Left lobe of liver (tissue), 2 donors: ENCODE measurements at regions not wholly inside any gene's neighbourhood (a gene's known extent, or its start where the extent isn't known, plus 50 kb on each side); places are given as distances from the start of the nearest gene placed in this dataset.
A peak's percentile ranks its signal among the peaks of the same experiment; 100 is the strongest.
"Not testable (repeated sequence)": the region's sequence is repeated elsewhere in the genome, so short reads cannot be mapped to it uniquely, and the experiment has no call there.

Source experiments
- ATAC-seq: fragments of 200-7000 bp; cut with Tn5 transposase; one replicate; pipeline ENCODE4 v1.9.1; 2020; ENCODE audit warnings: mild to moderate bottlenecking, moderate library complexity
- DNase-seq: peaks from one replicate; pipeline ENCODE4 v3.0.0-alpha.2; 2020; ENCODE audit warnings: low spot score
- donor health status: DM: no; HTN: no; CAD: no; lungs with moderate emphysema.
- donor health status: DM: no; HTN: yes; CAD: no.

- peak; percentile 58 for DNase-seq
- ATAC-seq, result peak; percentile 97
Measured at GRCh38 chr15:53133255-53133850, 343.2 kb upstream of the ONECUT1 start.

GRCh38 chr15:53130943-53131342 lies 340.8 kb upstream of the ONECUT1 start:
- no peak for ATAC-seq

GRCh38 chr15:53129121-53129904 lies 339.2 kb upstream of the ONECUT1 start:
- DNase-seq (no peak), ATAC-seq (no peak)

More at GRCh38 chr15:53130943-53131342, 340.8 kb upstream of the ONECUT1 start:
- DNase-seq, result no peak

- no peak for ATAC-seq
- DNase-seq, result no peak
Measured at GRCh38 chr15:53128652-53129051, 338.5 kb upstream of the ONECUT1 start.

GRCh38 chr15:53126144-53126543 lies 336.0 kb upstream of the ONECUT1 start:
- no peak for ATAC-seq
- no peak for DNase-seq

- ATAC-seq (no peak), DNase-seq (no peak)
Measured at GRCh38 chr15:53122818-53123217, 332.7 kb upstream of the ONECUT1 start.

GRCh38 chr15:53116915-53117314 lies 326.8 kb upstream of the ONECUT1 start:
- DNase-seq, ATAC-seq: not testable (repeated sequence)

GRCh38 chr15:53116169-53116568 lies 326.0 kb upstream of the ONECUT1 start:
- ATAC-seq, result no peak
- DNase-seq, result no peak

- ATAC-seq, result no peak
- no peak for DNase-seq
Measured at GRCh38 chr15:53115563-53115962, 325.4 kb upstream of the ONECUT1 start.

- ATAC-seq (peak; percentile 67), DNase-seq (no peak)
Measured at GRCh38 chr15:53114960-53115359, 324.8 kb upstream of the ONECUT1 start.

- ATAC-seq, result no peak
Measured at GRCh38 chr15:53110999-53111398, 320.9 kb upstream of the ONECUT1 start.

GRCh38 chr15:53108319-53108718 lies 318.2 kb upstream of the ONECUT1 start:
- DNase-seq (no peak), ATAC-seq (no peak)

More at GRCh38 chr15:53110999-53111398, 320.9 kb upstream of the ONECUT1 start:
- DNase-seq, result no peak

- no peak for ATAC-seq
- no peak for DNase-seq
Measured at GRCh38 chr15:53107855-53108254, 317.7 kb upstream of the ONECUT1 start.

GRCh38 chr15:53106505-53107286 lies 316.6 kb upstream of the ONECUT1 start:
- ATAC-seq (no peak), DNase-seq (no peak)

GRCh38 chr15:53102483-53102882 lies 312.3 kb upstream of the ONECUT1 start:
- peak; percentile 82 for ATAC-seq
- DNase-seq, result no peak

- no peak for DNase-seq
Measured at GRCh38 chr15:53080484-53080883, 290.3 kb upstream of the ONECUT1 start.

GRCh38 chr15:53074221-53074620 lies 284.1 kb upstream of the ONECUT1 start:
- DNase-seq, result no peak

More at GRCh38 chr15:53080484-53080883, 290.3 kb upstream of the ONECUT1 start:
- ATAC-seq, result no peak

GRCh38 chr15:53072077-53072476 lies 281.9 kb upstream of the ONECUT1 start:
- peak; percentile 69 for DNase-seq
- peak; percentile 99 for ATAC-seq

More at GRCh38 chr15:53074221-53074620, 284.1 kb upstream of the ONECUT1 start:
- no peak for ATAC-seq

GRCh38 chr15:53068636-53069035 lies 278.5 kb upstream of the ONECUT1 start:
- no peak for ATAC-seq
- no peak for DNase-seq

- ATAC-seq (peak; percentile 95), DNase-seq (peak; percentile 67)
Measured at GRCh38 chr15:53059273-53060043, 269.3 kb upstream of the ONECUT1 start.
